ENCODE measurements at regions not wholly inside any gene's neighbourhood (a gene's known extent, or its start where the extent isn't known, plus 50 kb on each side); places are given as distances from the start of the nearest gene placed in this dataset.

DNA sequence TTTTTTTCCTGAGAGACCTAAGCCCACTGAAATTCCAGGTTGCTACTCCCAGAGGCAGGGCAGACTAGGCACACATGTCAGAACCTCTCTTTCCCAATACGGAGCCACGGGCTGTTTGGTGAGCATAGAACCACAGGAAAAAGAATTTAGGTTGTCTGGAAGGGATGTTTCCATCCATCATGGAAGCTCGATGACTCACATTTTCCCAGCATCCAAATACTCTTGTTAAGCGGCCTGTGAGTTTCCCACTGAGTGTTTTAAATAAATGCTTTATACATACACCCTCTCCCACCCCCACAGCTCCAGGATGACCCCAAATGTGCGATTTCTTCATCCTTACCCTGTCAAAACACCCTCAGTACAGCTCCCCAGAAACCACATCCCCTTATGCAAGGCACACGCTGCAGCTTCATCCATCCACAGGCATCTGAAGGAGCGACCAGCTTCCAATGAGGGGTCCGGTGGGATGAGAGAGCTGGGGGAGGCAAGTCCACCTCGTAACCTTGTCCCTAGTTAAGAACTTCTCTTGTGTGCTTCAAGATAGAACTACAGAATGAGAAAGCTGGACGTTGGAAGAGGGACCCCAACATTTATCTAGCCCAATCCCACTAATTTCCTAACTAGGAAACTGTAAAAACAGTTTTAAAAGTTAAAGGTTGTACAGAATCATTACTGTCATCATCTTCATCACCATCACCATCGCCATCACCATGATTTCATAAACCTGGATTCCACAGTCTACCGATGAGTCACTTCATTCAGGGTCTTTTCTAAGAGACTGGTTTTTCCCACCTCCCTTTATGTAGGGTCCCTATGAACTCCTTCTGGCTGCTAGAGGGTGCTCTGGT lies 63.5 kb upstream of the FZD7 start:
- no peak overlapping the region for H3K4me2 ChIP-seq
- peak overlapping the region; percentile 54 to 66 for H3K27ac ChIP-seq (ENCODE audit: low read depth in 2 of 2, low read length in 1 of 2)
- no peak overlapping the region for H3K9ac ChIP-seq
- 74% methylated on average over 12 of the region's 12 CpGs for WGBS (ENCODE audit: low lambda C conversion rate)
- no peaks in the 10 kb centered on the region for H3F3A ChIP-seq (replicated peaks; ENCODE audit: insufficient read depth)
- no peaks in the 10 kb centered on the region for H3K9me2 ChIP-seq
- H3K4me1 ChIP-seq (ENCODE audit: control insufficient read depth in 1 of 2, insufficient read depth in 2 of 2, low read depth in 1 of 2, low read length in 1 of 2): peaks cover 8 to 66% of the 10 kb centered on the region in 2 experiments; a peak in 2 of 4 replicates
- no peaks in the 10 kb centered on the region for H3K9me3 ChIP-seq
- POLR2A ChIA-PET: no interaction called here
- H3K79me2 ChIP-seq (ENCODE audit: insufficient read depth): no peaks in the 10 kb centered on the region
- H4K20me1 ChIP-seq (ENCODE audit: insufficient read depth): no peaks in the 10 kb centered on the region
- DNase-seq: no peak
- no peaks in the 10 kb centered on the region for H3K36me3 ChIP-seq (replicated peaks in 1 of 2; ENCODE audit: control insufficient read depth in 1 of 2, insufficient read depth in 2 of 2, low read length in 1 of 2)
- no peaks in the 10 kb centered on the region for H3K27me3 ChIP-seq (ENCODE audit: insufficient read depth)
- H3K4me3 ChIP-seq (ENCODE audit: low read depth in 2 of 2, low read length in 1 of 2): no peak overlapping the region
- CTCF ChIA-PET: interaction anchor here (0.7 to 1.5 kb wide), 3 partner anchors 10 to 109 kb away, joined by 3 to 6 read pairs (median 3); no protein-coding TSS in a partner anchor
- H2AFZ ChIP-seq (ENCODE audit: low read depth): no peak overlapping the region; the same call in 1 of the 2 replicates
- TF ChIP-seq TEAD4 (IDR thresholded peaks at IDR 0.05; ENCODE audit: borderline replicate concordance, insufficient read depth): no peak
- TF ChIP-seq GATA2 (CRISPR knock-in tag; IDR thresholded peaks at IDR 0.05): no peak
- no peak for TF ChIP-seq FOXM1 (IDR thresholded peaks at IDR 0.05; ENCODE audit: low read depth)
- TF ChIP-seq, protein P1, sequence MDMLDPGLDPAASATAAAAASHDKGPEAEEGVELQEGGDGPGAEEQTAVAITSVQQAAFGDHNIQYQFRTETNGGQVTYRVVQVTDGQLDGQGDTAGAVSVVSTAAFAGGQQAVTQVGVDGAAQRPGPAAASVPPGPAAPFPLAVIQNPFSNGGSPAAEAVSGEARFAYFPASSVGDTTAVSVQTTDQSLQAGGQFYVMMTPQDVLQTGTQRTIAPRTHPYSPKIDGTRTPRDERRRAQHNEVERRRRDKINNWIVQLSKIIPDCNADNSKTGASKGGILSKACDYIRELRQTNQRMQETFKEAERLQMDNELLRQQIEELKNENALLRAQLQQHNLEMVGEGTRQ (IDR thresholded peaks at IDR 0.05; ENCODE audit: borderline replicate concordance, low read depth, low read length): no peak
- TF ChIP-seq, protein P2, sequence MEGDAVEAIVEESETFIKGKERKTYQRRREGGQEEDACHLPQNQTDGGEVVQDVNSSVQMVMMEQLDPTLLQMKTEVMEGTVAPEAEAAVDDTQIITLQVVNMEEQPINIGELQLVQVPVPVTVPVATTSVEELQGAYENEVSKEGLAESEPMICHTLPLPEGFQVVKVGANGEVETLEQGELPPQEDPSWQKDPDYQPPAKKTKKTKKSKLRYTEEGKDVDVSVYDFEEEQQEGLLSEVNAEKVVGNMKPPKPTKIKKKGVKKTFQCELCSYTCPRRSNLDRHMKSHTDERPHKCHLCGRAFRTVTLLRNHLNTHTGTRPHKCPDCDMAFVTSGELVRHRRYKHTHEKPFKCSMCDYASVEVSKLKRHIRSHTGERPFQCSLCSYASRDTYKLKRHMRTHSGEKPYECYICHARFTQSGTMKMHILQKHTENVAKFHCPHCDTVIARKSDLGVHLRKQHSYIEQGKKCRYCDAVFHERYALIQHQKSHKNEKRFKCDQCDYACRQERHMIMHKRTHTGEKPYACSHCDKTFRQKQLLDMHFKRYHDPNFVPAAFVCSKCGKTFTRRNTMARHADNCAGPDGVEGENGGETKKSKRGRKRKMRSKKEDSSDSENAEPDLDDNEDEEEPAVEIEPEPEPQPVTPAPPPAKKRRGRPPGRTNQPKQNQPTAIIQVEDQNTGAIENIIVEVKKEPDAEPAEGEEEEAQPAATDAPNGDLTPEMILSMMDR (IDR thresholded peaks at IDR 0.05): no peak
- no peak for TF ChIP-seq ELF1 (IDR thresholded peaks at IDR 0.05)
- TF ChIP-seq YY1 (IDR thresholded peaks at IDR 0.05; ENCODE audit: low read depth): 0 out of 2 replicates have a peak, but pooled peaks have one; percentile 32
- no peak for TF ChIP-seq NRF1 (IDR thresholded peaks at IDR 0.05; ENCODE audit: low read depth, low read length)
- no peak for TF ChIP-seq RCOR1 (IDR thresholded peaks at IDR 0.05; ENCODE audit: low read length)
- TF ChIP-seq GABPA (IDR thresholded peaks at IDR 0.05; ENCODE audit: low read depth): no peak
- TF ChIP-seq EZH2phosphoT487 (IDR thresholded peaks at IDR 0.05; ENCODE audit: borderline replicate concordance, low read depth): no peak
- TF ChIP-seq, protein P3, sequence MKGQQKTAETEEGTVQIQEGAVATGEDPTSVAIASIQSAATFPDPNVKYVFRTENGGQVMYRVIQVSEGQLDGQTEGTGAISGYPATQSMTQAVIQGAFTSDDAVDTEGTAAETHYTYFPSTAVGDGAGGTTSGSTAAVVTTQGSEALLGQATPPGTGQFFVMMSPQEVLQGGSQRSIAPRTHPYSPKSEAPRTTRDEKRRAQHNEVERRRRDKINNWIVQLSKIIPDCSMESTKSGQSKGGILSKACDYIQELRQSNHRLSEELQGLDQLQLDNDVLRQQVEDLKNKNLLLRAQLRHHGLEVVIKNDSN (IDR thresholded peaks at IDR 0.05; ENCODE audit: borderline replicate concordance, low read depth): no peak
- TF ChIP-seq EP300 (IDR thresholded peaks at IDR 0.05; ENCODE audit: borderline replicate concordance in 1 of 2, low read depth in 1 of 2, low read length in 1 of 2): no peak
- peak; percentile 51; the same call in 1 of the 2 replicates for TF ChIP-seq FOSL2 (IDR thresholded peaks at IDR 0.05; ENCODE audit: borderline replicate concordance, low read depth)
- no peak for TF ChIP-seq POLR2AphosphoS5 (IDR thresholded peaks at IDR 0.05; ENCODE audit: low read depth, low read length)
- TF ChIP-seq, protein P4, sequence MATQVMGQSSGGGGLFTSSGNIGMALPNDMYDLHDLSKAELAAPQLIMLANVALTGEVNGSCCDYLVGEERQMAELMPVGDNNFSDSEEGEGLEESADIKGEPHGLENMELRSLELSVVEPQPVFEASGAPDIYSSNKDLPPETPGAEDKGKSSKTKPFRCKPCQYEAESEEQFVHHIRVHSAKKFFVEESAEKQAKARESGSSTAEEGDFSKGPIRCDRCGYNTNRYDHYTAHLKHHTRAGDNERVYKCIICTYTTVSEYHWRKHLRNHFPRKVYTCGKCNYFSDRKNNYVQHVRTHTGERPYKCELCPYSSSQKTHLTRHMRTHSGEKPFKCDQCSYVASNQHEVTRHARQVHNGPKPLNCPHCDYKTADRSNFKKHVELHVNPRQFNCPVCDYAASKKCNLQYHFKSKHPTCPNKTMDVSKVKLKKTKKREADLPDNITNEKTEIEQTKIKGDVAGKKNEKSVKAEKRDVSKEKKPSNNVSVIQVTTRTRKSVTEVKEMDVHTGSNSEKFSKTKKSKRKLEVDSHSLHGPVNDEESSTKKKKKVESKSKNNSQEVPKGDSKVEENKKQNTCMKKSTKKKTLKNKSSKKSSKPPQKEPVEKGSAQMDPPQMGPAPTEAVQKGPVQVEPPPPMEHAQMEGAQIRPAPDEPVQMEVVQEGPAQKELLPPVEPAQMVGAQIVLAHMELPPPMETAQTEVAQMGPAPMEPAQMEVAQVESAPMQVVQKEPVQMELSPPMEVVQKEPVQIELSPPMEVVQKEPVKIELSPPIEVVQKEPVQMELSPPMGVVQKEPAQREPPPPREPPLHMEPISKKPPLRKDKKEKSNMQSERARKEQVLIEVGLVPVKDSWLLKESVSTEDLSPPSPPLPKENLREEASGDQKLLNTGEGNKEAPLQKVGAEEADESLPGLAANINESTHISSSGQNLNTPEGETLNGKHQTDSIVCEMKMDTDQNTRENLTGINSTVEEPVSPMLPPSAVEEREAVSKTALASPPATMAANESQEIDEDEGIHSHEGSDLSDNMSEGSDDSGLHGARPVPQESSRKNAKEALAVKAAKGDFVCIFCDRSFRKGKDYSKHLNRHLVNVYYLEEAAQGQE (IDR thresholded peaks at IDR 0.05; ENCODE audit: low read depth, low read length): no peak
- no peak for TF ChIP-seq RXRA (IDR thresholded peaks at IDR 0.05; ENCODE audit: borderline replicate concordance, low read depth)
- peak; percentile 5; the same call in 1 of the 2 replicates for TF ChIP-seq RAD21 (IDR thresholded peaks at IDR 0.05; ENCODE audit: low read length)
- TF ChIP-seq NFIC (IDR thresholded peaks at IDR 0.05; ENCODE audit: borderline replicate concordance): no peak
- TF ChIP-seq RFX5 (IDR thresholded peaks at IDR 0.05; ENCODE audit: low read length): no peak
- no peak; the same call in none of the 2 replicates for TF ChIP-seq JUND (IDR thresholded peaks at IDR 0.05)
- TF ChIP-seq MXI1 (IDR thresholded peaks at IDR 0.05; ENCODE audit: low read depth, low read length): no peak
- TF ChIP-seq MEF2A (IDR thresholded peaks at IDR 0.05; ENCODE audit: borderline replicate concordance, low read depth): no peak
- TF ChIP-seq SIN3A (IDR thresholded peaks at IDR 0.05; ENCODE audit: borderline replicate concordance, low read depth, low read length): no peak
- TF ChIP-seq, protein P5, sequence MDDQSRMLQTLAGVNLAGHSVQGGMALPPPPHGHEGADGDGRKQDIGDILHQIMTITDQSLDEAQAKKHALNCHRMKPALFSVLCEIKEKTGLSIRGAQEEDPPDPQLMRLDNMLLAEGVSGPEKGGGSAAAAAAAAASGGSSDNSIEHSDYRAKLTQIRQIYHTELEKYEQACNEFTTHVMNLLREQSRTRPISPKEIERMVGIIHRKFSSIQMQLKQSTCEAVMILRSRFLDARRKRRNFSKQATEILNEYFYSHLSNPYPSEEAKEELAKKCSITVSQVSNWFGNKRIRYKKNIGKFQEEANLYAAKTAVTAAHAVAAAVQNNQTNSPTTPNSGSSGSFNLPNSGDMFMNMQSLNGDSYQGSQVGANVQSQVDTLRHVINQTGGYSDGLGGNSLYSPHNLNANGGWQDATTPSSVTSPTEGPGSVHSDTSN (IDR thresholded peaks at IDR 0.05): peak; percentile 44
- no peak for TF ChIP-seq TAF1 (IDR thresholded peaks at IDR 0.05; ENCODE audit: borderline replicate concordance, low read depth, low read length)

All from SK-N-SH (cell line).